OCI-LY3 (cell line): ENCODE measurements at regions not wholly inside any gene's neighbourhood (a gene's known extent, or its start where the extent isn't known, plus 50 kb on each side); places are given as distances from the start of the nearest gene placed in this dataset.

Experiments used
- EZH2phosphoT487 ChIP-seq: fragments of 200-600 bp; shearing (Covaris generic); IDR thresholded peaks from 2 replicates; pipeline ENCODE4 v1.6.1; 2018; ENCODE audit warnings: antibody characterized with exemption, mixed run types, low read depth
- TF ChIP-seq, protein P1 (sequence below): fragments of 200-600, 300-600 bp; sonication (generic); IDR thresholded peaks from 2 replicates; pipeline ENCODE4 v1.5.1; 2014; ENCODE audit warnings: antibody characterized with exemption, low read length, low read depth

GRCh38 chr3:18099611-18100010, 325.5 kb downstream of the SATB1 start:
- TF ChIP-seq, protein P1, sequence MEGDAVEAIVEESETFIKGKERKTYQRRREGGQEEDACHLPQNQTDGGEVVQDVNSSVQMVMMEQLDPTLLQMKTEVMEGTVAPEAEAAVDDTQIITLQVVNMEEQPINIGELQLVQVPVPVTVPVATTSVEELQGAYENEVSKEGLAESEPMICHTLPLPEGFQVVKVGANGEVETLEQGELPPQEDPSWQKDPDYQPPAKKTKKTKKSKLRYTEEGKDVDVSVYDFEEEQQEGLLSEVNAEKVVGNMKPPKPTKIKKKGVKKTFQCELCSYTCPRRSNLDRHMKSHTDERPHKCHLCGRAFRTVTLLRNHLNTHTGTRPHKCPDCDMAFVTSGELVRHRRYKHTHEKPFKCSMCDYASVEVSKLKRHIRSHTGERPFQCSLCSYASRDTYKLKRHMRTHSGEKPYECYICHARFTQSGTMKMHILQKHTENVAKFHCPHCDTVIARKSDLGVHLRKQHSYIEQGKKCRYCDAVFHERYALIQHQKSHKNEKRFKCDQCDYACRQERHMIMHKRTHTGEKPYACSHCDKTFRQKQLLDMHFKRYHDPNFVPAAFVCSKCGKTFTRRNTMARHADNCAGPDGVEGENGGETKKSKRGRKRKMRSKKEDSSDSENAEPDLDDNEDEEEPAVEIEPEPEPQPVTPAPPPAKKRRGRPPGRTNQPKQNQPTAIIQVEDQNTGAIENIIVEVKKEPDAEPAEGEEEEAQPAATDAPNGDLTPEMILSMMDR: no peak
- TF ChIP-seq EZH2phosphoT487: no peak
